ENCODE measurements at regions not wholly inside any gene's neighbourhood (a gene's known extent, or its start where the extent isn't known, plus 50 kb on each side); places are given as distances from the start of the nearest gene placed in this dataset.

GRCh38 chr21:24223624-24224023, 1383.7 kb downstream of the MRPL39 start:
- TF ChIP-seq CTCF (conservative IDR thresholded peaks at IDR 0.05), result no peak
- H3K27ac ChIP-seq, result no peak overlapping the region

- TF ChIP-seq CTCF (conservative IDR thresholded peaks at IDR 0.05), result no peak
Observed at GRCh38 chr21:24222676-24223075, 1384.6 kb downstream of the MRPL39 start.

GRCh38 chr21:24220446-24220845, 1386.8 kb downstream of the MRPL39 start:
- no peak overlapping the region for H3K27ac ChIP-seq
- no peak for TF ChIP-seq CTCF (conservative IDR thresholded peaks at IDR 0.05)

More at GRCh38 chr21:24222676-24223075, 1384.6 kb downstream of the MRPL39 start:
- no peak overlapping the region for H3K27ac ChIP-seq

GRCh38 chr21:24217151-24217550, 1390.1 kb downstream of the MRPL39 start:
- no peak for TF ChIP-seq CTCF (conservative IDR thresholded peaks at IDR 0.05)
- H3K27ac ChIP-seq, result no peak overlapping the region

- no peak overlapping the region for H3K27ac ChIP-seq
- TF ChIP-seq CTCF (conservative IDR thresholded peaks at IDR 0.05), result no peak
Observed at GRCh38 chr21:24210130-24210529, 1397.2 kb downstream of the MRPL39 start.

- no peak overlapping the region for H3K27ac ChIP-seq
- TF ChIP-seq CTCF (conservative IDR thresholded peaks at IDR 0.05), result no peak
Observed at GRCh38 chr21:24208562-24209260, 1398.6 kb downstream of the MRPL39 start.

- no peak for TF ChIP-seq CTCF (conservative IDR thresholded peaks at IDR 0.05)
Observed at GRCh38 chr21:24205319-24205718, 1402.0 kb downstream of the MRPL39 start.

More at GRCh38 chr21:24205319-24205718, 1402.0 kb downstream of the MRPL39 start:
- H3K27ac ChIP-seq, result no peak overlapping the region

All from VCaP (cell line).